AG09319 (cell line): ENCODE measurements at regions not wholly inside any gene's neighbourhood (a gene's known extent, or its start where the extent isn't known, plus 50 kb on each side); places are given as distances from the start of the nearest gene placed in this dataset.
A peak's percentile ranks its signal among the peaks of the same experiment; 100 is the strongest.

Source experiments
- DNase-seq: peaks from one replicate; pipeline ENCODE4 v3.0.0-alpha.2; 2010; ENCODE audit warnings: low read depth; ENCODE audit errors: extremely low read depth
- CTCF ChIP-seq: IDR thresholded peaks from 2 replicates; pipeline ENCODE4 v1.5.1; 2011; ENCODE audit warnings: low read depth, mild to moderate bottlenecking, inconsistent platforms, low read length, moderate library complexity

- TF ChIP-seq CTCF: no peak
- DNase-seq: no peak
Measured at GRCh38 chr4:16302648-16303047, 76.4 kb upstream of the TAPT1 start.

- no peak for DNase-seq
- TF ChIP-seq CTCF: no peak
Measured at GRCh38 chr4:16297003-16297402, 70.7 kb upstream of the TAPT1 start.

- DNase-seq: no peak
Measured at GRCh38 chr4:16294455-16294854, 68.2 kb upstream of the TAPT1 start.

GRCh38 chr4:16293210-16293838 is 67.1 kb upstream of the TAPT1 start:
- TF ChIP-seq CTCF: no peak
- no peak for DNase-seq

More at GRCh38 chr4:16294455-16294854, 68.2 kb upstream of the TAPT1 start:
- no peak for TF ChIP-seq CTCF

DNA sequence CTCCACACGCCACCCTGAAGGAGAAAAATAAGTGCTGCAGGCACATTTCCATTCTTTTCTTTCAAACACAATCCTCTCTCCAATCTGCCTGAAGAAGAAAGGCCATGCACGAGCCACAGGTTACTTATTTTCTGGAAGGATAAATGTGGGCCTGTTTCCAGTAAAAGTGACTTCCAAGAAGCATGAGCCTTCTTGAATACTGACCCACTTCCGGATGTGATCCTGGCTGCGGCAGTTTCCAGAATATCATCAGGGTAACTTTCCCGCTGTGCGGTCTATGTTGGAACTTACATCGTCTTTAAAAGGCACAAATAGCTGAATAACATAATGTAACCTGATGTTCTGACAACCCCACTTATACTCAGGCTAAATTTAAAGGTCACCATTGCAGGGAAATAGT is 66.3 kb upstream of the TAPT1 start:
- DNase-seq: no peak
- TF ChIP-seq CTCF: no peak

- TF ChIP-seq CTCF: no peak
- no peak for DNase-seq
Measured at GRCh38 chr4:16290681-16291420, 64.6 kb upstream of the TAPT1 start.

DNA sequence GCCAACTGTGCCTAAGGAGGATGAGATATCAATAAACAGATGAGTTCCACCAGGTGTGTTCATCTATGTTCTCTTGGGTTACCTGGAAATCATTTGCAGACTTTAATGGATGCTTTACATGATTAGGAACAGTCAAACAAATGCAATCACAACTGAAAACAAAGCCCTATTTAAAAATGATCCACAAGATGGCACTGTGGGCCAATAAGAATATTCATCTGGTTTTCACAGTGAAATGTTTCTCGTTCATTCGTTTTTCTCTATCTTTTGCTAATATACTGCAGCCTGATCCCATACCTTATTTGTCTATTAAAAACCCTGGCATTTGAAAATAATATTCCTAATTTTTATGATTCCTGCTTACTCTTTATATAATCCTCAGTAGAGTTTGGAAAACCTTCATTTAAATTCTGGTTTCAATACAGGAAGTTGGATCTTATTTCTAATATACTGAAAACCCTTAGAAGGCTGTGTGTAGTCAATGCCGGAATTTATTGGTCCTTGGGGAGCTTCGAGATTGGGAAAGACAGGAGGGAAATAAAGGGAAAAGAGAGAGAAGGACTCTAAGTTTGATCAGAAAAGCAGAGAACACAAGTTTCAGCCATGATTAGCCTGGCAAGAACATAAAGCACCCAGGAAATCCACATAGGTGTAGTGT is 63.8 kb upstream of the TAPT1 start:
- peak; percentile 45 for TF ChIP-seq CTCF
- no peak for DNase-seq
